ENCODE measurements at regions not wholly inside any gene's neighbourhood (a gene's known extent, or its start where the extent isn't known, plus 50 kb on each side); places are given as distances from the start of the nearest gene placed in this dataset.
"Not testable (repeated sequence)": the region's sequence is repeated elsewhere in the genome, so short reads cannot be mapped to it uniquely, and the experiment has no call there.

- Histone ChIP-seq H3K36me3 (no peaks in the 10 kb centered on the region), H3K4me3 (no peak overlapping the region), H3K4me1 (no peaks in the 10 kb centered on the region), H3K27me3 (no peaks in the 10 kb centered on the region), H3K9me3 (no peaks in the 10 kb centered on the region), H3K27ac (no peak overlapping the region)
- TF ChIP-seq CTCF (IDR thresholded peaks at IDR 0.05) (no peak), POLR2A (IDR thresholded peaks at IDR 0.05) (no peak)
- no peak for DNase-seq
Measured at GRCh38 chr13:99677116-99677951, 176.1 kb downstream of the TM9SF2 start.

GRCh38 chr13:99671746-99672145, 170.5 kb downstream of the TM9SF2 start:
- no peak for TF ChIP-seq CTCF (IDR thresholded peaks at IDR 0.05)
- no peak for TF ChIP-seq POLR2A (IDR thresholded peaks at IDR 0.05)

GRCh38 chr13:99669096-99669495, 167.8 kb downstream of the TM9SF2 start:
- not testable (repeated sequence) for H3K9me3 ChIP-seq, H3K27ac ChIP-seq, H3K36me3 ChIP-seq, H3K27me3 ChIP-seq, H3K4me1 ChIP-seq, DNase-seq, H3K4me3 ChIP-seq

More at GRCh38 chr13:99671746-99672145, 170.5 kb downstream of the TM9SF2 start:
- Histone ChIP-seq H3K27ac (no peak overlapping the region), H3K4me3 (no peak overlapping the region), H3K9me3 (no peaks in the 10 kb centered on the region), H3K4me1 (no peaks in the 10 kb centered on the region), H3K27me3 (no peaks in the 10 kb centered on the region), H3K36me3 (no peaks in the 10 kb centered on the region)
- DNase-seq: no peak

- H3K9me3 ChIP-seq: no peaks in the 10 kb centered on the region
- no peak for TF ChIP-seq CTCF (IDR thresholded peaks at IDR 0.05)
- no peak for TF ChIP-seq POLR2A (IDR thresholded peaks at IDR 0.05)
- no peak overlapping the region for H3K4me3 ChIP-seq
- DNase-seq: no peak
- no peaks in the 10 kb centered on the region for H3K4me1 ChIP-seq
- no peak overlapping the region for H3K27ac ChIP-seq
- no peaks in the 10 kb centered on the region for H3K36me3 ChIP-seq
- no peaks in the 10 kb centered on the region for H3K27me3 ChIP-seq
Measured at GRCh38 chr13:99666146-99666805, 165.0 kb downstream of the TM9SF2 start.

- DNase-seq: no peak
- Histone ChIP-seq H3K27me3 (no peaks in the 10 kb centered on the region), H3K4me3 (no peak overlapping the region), H3K27ac (no peak overlapping the region), H3K36me3 (no peaks in the 10 kb centered on the region), H3K4me1 (no peaks in the 10 kb centered on the region), H3K9me3 (no peaks in the 10 kb centered on the region)
- TF ChIP-seq POLR2A (IDR thresholded peaks at IDR 0.05): no peak
- TF ChIP-seq CTCF (IDR thresholded peaks at IDR 0.05): no peak
Measured at GRCh38 chr13:99665711-99666110, 164.4 kb downstream of the TM9SF2 start.

GRCh38 chr13:99663908-99664307, 162.6 kb downstream of the TM9SF2 start:
- Histone ChIP-seq H3K4me3 (no peak overlapping the region), H3K27ac (no peak overlapping the region), H3K4me1 (no peaks in the 10 kb centered on the region), H3K36me3 (no peaks in the 10 kb centered on the region), H3K9me3 (no peaks in the 10 kb centered on the region), H3K27me3 (no peaks in the 10 kb centered on the region)
- no peak for DNase-seq
- no peak for TF ChIP-seq POLR2A (IDR thresholded peaks at IDR 0.05)
- no peak for TF ChIP-seq CTCF (IDR thresholded peaks at IDR 0.05)

Measured in Peyer's patch (tissue), 4 donors.